ENCODE measurements at regions not wholly inside any gene's neighbourhood (a gene's known extent, or its start where the extent isn't known, plus 50 kb on each side); places are given as distances from the start of the nearest gene placed in this dataset.

DNA sequence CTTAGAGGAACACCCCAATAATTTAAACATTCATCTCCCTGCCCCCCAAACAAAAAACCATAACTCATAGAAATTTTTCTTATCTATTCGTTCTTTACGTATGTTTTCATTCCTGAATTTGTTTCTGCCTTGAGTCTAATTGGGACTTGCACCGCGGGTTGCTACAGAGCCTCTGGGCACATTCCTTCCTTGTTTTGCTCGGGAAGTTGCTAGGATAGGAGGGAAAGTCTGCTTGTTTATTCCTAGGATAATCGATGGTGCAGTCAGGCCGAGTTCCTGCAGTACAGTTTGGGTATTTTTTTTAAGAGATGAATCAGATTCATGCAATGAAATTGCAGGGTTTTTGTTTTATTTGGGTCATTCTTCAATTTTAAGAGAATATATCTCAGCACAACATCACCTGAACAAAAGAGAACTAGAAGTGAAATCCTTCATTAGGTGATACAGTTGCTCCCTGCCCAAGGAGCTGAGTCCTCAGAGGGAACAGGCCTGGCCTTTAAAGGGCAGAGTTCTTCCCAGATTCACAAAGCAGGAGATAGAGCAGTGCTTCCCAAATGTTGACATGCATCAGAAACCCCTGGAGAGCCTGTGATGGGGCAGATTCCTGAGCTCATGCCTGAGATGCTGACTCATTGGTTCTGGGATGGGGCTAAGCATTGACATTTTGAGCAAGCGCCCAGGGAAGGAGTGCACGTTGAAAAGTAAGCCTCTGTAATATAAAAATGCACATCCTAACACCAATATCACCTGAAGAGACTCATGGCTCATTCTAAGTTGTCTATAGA is 114.9 kb upstream of the FAM9B start:
- no peak for DNase-seq

DNA sequence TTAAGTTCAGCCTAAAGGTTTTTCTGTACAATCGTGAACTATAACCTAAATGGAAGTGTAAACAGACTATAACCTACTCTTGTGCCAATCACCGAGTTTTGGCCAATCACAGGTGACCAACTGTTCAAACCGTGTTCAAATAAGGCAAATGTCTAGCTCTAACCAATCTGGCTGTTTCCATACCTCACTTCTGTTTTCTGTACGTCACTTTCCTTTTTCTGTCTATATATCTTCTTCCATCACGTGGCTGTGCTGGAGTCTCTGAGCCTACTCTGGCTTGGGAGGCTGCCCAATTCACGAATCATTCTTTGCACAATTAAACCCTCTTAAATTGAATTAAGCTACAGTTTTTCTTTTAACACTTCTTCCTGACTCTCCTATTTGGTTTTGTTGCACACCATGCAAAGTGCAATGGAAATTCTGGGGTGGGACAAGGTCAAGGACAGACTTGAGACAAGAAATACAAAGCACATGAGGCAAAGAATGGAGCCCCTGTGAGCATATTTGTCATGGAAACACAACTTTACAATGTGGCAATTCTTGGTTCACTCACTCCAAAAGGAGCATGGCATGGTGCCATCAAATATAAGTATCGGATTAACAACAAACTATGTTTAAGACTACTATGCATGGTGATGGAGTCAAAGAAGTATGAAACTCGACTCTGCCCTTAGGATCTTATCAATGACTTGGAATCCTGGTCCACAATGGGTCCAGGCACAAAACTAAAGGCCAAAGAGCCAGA is 115.7 kb upstream of the FAM9B start:
- DNase-seq: no peak

DNA sequence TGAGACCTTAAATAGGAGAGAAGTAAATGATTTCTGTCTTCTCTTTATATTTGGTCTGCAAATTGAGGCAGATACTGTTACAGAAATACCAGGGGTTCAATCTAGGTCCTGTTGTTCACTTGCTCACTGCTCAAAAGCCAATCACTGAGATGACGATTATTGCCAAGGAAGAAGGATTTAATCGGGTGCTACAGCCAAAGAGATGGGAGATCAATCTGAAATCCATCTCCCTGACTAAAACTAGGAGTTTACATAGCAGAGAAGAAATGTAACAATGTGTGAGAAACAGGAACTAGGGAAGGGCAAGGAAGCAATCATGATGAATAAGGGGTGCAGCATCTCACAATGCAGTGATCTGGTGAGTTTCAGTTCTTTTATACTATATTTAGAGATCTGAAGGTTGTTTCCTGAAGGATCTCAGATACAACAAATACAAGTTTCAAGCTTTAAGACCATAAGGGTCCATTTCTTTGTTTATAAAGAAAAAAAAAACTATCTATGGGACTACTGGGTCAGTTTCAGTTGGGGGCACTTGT is 117.9 kb upstream of the FAM9B start:
- DNase-seq: no peak

- DNase-seq: no peak
Measured at GRCh38 chrX:9153300-9153699, 119.4 kb upstream of the FAM9B start.

GRCh38 chrX:9158611-9159010 is 124.7 kb upstream of the FAM9B start:
- DNase-seq: no peak

DNA sequence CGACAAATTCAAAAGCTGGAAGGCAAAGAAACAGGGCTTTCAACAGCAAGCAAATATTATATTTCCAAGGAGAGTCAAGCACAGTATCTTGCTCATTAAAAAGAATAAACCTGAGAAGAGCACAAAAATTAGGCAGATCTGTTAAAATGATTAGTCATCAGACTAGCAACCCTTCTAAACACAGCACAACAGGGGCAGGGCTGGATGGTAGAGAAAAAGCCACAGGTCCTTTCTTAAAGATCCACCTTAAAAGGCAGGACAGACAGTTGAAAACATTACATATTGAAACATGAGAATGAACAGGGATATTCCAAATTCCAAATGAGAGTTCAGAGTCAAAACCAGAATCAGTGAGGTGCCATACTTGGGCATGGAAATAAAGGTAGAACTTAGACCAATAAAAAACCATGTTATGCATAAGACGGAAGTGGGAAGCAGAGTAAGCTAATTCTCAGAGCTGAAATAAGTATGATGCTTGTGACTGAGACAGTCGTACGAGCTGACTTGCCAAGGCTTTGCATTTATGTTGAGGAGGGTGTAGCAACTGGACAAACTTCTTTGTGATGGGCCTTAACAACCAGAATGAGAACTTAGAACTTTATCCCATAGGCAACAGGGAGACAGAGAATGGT is 126.9 kb upstream of the FAM9B start:
- DNase-seq: no peak

GRCh38 chrX:9162698-9163097 is 128.8 kb upstream of the FAM9B start:
- DNase-seq: no peak

GRCh38 chrX:9163214-9163709 is 129.3 kb upstream of the FAM9B start:
- DNase-seq: peak; percentile 39

DNA sequence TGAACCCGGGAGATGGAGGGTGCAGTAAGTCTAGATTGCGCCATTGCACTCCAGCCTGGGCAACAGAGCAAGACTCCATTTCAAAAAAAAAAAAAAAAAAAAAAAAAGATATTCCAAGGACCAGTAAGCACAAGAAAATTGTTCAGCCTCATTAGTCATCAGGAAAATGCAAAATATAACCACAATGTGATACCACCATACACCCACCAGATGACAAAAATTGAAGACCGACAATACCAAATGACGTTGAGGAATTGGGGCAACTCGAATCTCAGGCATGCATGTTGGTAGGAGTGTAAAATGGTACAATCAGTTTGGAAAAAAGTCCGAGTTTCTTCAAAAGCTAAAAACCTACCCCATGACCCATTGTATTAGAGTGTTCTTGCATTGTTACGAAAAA is 130.2 kb upstream of the FAM9B start:
- no peak for DNase-seq

GRCh38 chrX:9164533-9165426 is 130.9 kb upstream of the FAM9B start:
- no peak for DNase-seq

GRCh38 chrX:9166584-9166944 is 132.6 kb upstream of the FAM9B start:
- DNase-seq: no peak

DNA sequence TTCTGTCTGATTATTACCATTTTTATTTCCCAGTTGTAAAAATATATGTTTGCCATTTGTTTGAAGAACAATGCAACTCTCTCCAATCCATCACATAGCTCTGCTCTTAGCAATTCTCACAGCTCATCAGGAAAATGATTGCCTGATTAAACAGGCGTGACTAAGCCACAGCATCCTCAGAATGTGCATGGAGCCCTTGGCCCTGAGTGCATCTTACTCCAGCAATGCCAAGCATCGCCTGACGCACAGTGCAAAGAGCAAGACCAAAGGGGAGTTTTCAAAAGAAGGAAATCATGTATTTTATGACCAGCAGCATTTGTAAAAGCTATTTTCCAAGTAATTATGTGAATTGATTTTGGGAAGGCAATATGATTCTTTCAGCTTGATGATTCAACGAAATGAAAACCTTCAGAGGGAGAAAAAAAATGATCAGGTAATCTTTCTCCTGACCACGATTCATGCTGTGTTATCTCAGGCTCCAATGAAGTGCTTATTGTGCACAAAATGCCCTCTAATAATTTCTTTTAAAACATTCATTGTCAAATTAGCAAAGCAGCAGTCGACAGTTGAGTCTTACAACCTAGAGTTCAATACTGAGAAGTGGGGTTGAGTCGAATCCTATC is 138.0 kb upstream of the FAM9B start:
- DNase-seq: no peak

GRCh38 chrX:9172464-9172850 is 138.5 kb upstream of the FAM9B start:
- DNase-seq: no peak

- DNase-seq: no peak
Measured at GRCh38 chrX:9180623-9181022, 146.7 kb upstream of the FAM9B start.

DNA sequence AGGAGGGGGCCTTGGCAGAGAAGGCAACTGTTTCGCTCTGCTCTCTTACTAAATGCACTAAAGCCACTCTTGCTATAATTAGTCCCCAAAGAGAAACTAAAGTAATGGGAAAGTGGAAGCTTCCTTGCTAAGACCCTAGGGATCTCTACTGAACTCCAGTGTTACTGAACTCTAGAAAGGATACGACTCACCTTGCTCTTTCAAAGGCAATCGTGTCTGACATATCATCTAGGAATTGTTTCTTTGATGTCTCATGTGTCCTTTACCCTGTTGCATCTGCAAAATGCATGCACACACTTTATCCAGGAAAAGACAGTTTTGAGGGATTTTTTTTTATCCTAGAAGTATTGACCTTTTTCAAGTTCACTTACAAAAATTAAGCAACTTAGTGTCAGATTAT is 148.1 kb upstream of the FAM9B start:
- DNase-seq: no peak

GRCh38 chrX:9183481-9183880 is 149.6 kb upstream of the FAM9B start:
- DNase-seq: no peak

DNA sequence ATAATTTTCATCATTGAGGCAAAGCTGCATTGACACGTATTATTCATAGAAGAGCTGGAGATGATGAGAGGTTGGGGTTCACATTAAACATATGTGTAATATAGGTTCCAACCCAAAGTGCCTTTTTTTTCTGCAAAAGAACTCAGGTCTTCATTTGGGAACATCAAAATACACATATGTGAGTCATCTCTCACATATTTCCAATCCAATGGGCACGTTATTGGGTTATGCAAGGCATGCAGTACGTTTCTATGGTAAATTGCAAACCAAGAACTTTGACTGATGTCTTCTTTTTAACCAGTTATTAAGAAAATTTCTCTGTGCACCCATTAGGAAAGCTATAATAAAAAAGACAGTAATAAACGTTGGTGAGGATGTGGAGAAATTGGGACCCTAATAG is 150.3 kb upstream of the FAM9B start:
- DNase-seq: no peak

- peak; percentile 3 for DNase-seq
Measured at GRCh38 chrX:9188117-9188516, 154.2 kb upstream of the FAM9B start.

DNA sequence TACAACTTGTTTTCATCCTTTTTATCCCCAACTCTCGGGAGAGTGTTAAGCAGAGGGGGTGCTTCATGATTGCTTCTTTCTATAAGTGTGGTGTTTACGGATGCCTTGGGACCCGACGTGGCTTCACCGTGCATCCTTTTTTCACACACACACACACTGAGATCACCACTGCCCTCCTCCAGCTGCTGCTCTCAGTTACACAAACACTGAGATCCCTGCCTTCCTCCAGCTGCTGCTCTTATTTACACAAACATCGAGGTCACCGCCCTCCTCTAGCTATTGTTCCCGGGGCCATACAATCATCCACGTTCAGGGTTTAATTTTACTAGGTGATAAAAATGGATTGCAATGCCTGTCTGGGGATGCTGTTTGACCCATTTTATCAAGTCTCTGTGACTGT is 155.4 kb upstream of the FAM9B start:
- DNase-seq: peak; percentile 24

DNA sequence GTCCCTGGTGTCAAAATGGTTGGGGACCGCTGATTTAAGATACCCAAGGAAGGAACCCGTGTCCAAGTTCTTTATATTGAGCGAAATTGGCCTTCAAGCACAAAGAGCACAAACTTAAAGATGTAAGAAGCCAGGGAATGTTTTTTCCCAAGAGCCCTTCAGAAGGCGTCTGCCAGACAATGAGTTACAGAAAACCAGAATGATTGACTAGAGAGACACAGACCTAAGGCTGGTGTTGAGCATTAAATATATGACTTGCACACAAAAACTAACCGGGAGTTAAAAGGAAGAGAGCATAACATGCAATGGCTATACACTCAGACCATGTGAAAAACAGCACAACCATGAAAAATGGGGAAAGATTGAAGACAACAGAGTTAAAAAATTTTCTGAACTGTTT is 157.5 kb upstream of the FAM9B start:
- no peak for DNase-seq

GRCh38 chrX:9195199-9195880 is 161.4 kb upstream of the FAM9B start:
- peak; percentile 8 for DNase-seq

Data from NCI-H510A treated with DMSO at 0.1 percent for 48 hours (cell line).